B cell (primary cell): ENCODE measurements at regions not wholly inside any gene's neighbourhood (a gene's known extent, or its start where the extent isn't known, plus 50 kb on each side); places are given as distances from the start of the nearest gene placed in this dataset.

Experiments
- ATAC-seq: fragments of 200-7000 bp; cut with Tn5 transposase; one replicate; pipeline ENCODE4 v1.10.0; 2021; ENCODE audit warnings: low read depth, mild to moderate bottlenecking, moderate number of reproducible peaks, moderate library complexity
- CTCF ChIA-PET: fragments of 350-600 bp; sonication (Branson Sonifier 250); formaldehyde crosslinking; loops from one replicate; lab custom pipeline; 2021; ENCODE audit warnings: antibody characterized with exemption, inconsistent platforms; lab: Charles Lee
- POLR2A ChIA-PET: fragments of 350-600 bp; sonication (Branson Sonifier 250); formaldehyde crosslinking; loops from one replicate; lab custom pipeline; 2021; ENCODE audit warnings: antibody characterized with exemption; lab: Charles Lee
- DNase-seq: peaks from one replicate; pipeline ENCODE4 v3.0.0; 2013
- H2AFZ ChIP-seq: 2 replicates; pipeline ENCODE4 v1.6.1; 2012; ENCODE audit warnings: mild to moderate bottlenecking, low read depth, low read length; ENCODE audit not compliant: insufficient read depth, poor library complexity, severe bottlenecking
- H3K27ac ChIP-seq, 2 donors: 1 replicate in 1 of 2; 2 replicates in 1 of 2; pipeline ENCODE4 v1.5.1; 2012 to 2013; ENCODE audit warnings: low read length in 2 of 2, mild to moderate bottlenecking in 2 of 2, moderate library complexity in 1 of 2
- H3K27me3 ChIP-seq, 4 experiments: fragments of 200-600 bp in 1 of 4; sonication (generic) in 1 of 4; replicated peaks in 1 of 4; 1 replicate in 2 of 4; 2 replicates in 2 of 4; pipeline versions ENCODE4 v1.6.1 to v1.7.0; 2013 to 2016; ENCODE audit warnings: low read length in 3 of 4, mild to moderate bottlenecking in 2 of 4, mixed read lengths in 1 of 4, moderate library complexity in 1 of 4; ENCODE audit not compliant: insufficient read depth in 4 of 4, control insufficient read depth in 3 of 4; ENCODE audit errors: control extremely low read depth in 1 of 4
- H3K36me3 ChIP-seq, 2 experiments: replicated peaks in 1 of 2; 1 replicate in 1 of 2; 2 replicates in 1 of 2; pipeline versions ENCODE4 v1.6.1 to v1.7.1; 2013; ENCODE audit warnings: low read length in 1 of 2; ENCODE audit not compliant: insufficient read depth in 2 of 2, control insufficient read depth in 1 of 2; ENCODE audit errors: control extremely low read depth in 1 of 2, extremely low read depth in 1 of 2
- H3K4me1 ChIP-seq, 2 donors: fragments of 200-600 bp in 1 of 2; sonication (generic) in 1 of 2; 1 replicate in 1 of 2; 2 replicates in 1 of 2; pipeline versions ENCODE4 v1.5.1 to v1.6.1; 2013 to 2017; ENCODE audit warnings: low read length in 2 of 2; ENCODE audit not compliant: control insufficient read depth in 2 of 2, insufficient read depth in 2 of 2
- H3K4me2 ChIP-seq: replicated peaks from 2 replicates; pipeline ENCODE3; 2012; ENCODE audit warnings: mild to moderate bottlenecking, low read depth, low read length; ENCODE audit not compliant: poor library complexity, severe bottlenecking
- H3K4me3 ChIP-seq, 5 experiments: fragments of 200-600 bp in 1 of 5; sonication (generic) in 1 of 5; 1 replicate in 3 of 5; 2 replicates in 2 of 5; pipeline versions ENCODE4 v1.5.1 to v1.7.0; 2011 to 2016; ENCODE audit warnings: low read length in 4 of 5, mild to moderate bottlenecking in 4 of 5, low read depth in 2 of 5, control low read depth in 1 of 5, moderate library complexity in 1 of 5; ENCODE audit not compliant: insufficient read depth in 1 of 5; ENCODE audit errors: control extremely low read depth in 1 of 5, extremely low read depth in 1 of 5
- H3K79me2 ChIP-seq: fragments of 200-600 bp; sonication (generic); one replicate; pipeline ENCODE4 v1.6.0; 2016; ENCODE audit warnings: low read length; ENCODE audit not compliant: control insufficient read depth, insufficient read depth
- H3K9ac ChIP-seq: fragments of 200-600 bp; sonication (generic); 2 replicates; pipeline ENCODE4 v1.6.1; 2017; ENCODE audit warnings: mild to moderate bottlenecking, low read length, moderate library complexity
- H3K9me3 ChIP-seq, 3 donors: one replicate each; pipeline versions ENCODE4 v1.6.1 to v1.7.1; 2013; ENCODE audit warnings: low read length in 2 of 3; ENCODE audit not compliant: control insufficient read depth in 2 of 3, insufficient read depth in 1 of 3; ENCODE audit errors: control extremely low read depth in 1 of 3
- H4K20me1 ChIP-seq: 2 replicates; pipeline ENCODE4 v1.6.0; 2012; ENCODE audit warnings: mild to moderate bottlenecking, low read length; ENCODE audit not compliant: insufficient read depth, control insufficient read depth, poor library complexity, severe bottlenecking
- H3K27ac Mint-ChIP-seq: one replicate; pipeline ENCODE4 v1.8.0; 2021; ENCODE audit warnings: mixed read lengths
- H3K27me3 Mint-ChIP-seq: one replicate; pipeline ENCODE4 v1.8.0; 2021; ENCODE audit warnings: mixed read lengths
- H3K4me1 Mint-ChIP-seq: one replicate; pipeline ENCODE4 v1.8.0; 2021; ENCODE audit warnings: mixed read lengths
- H3K4me3 Mint-ChIP-seq: one replicate; pipeline ENCODE4 v1.8.0; 2021; ENCODE audit warnings: mixed read lengths
- H3K9me3 Mint-ChIP-seq: one replicate; pipeline ENCODE4 v1.8.0; 2022; ENCODE audit warnings: mixed read lengths; ENCODE audit not compliant: insufficient read depth
- EZH2 ChIP-seq: IDR thresholded peaks from 2 replicates; pipeline ENCODE4 v1.6.1; 2012; ENCODE audit warnings: borderline replicate concordance, low read depth, mild to moderate bottlenecking, moderate library complexity, low read length; ENCODE audit not compliant: insufficient read depth, poor library complexity, severe bottlenecking
- WGBS: methylation state at CpG from one replicate; pipeline ENCODE4 v1.1.5; 2013; ENCODE audit warnings: missing lambda C conversion rate; ENCODE audit not compliant: insufficient coverage; 5-methylcytosine and 5-hydroxymethylcytosine counted together
- intact Hi-C: fragments of 100-400 bp; cut with micrococcal nuclease; formaldehyde crosslinking; loops from one replicate; pipeline ENCODE4 v1.10.0; 2022
- TF ChIP-seq, protein P1 (sequence below): fragments of 200-600 bp; IDR thresholded peaks from one replicate; pipeline ENCODE4 v1.8.0; 2022; ENCODE audit warnings: antibody characterized with exemption, mild to moderate bottlenecking

DNA sequence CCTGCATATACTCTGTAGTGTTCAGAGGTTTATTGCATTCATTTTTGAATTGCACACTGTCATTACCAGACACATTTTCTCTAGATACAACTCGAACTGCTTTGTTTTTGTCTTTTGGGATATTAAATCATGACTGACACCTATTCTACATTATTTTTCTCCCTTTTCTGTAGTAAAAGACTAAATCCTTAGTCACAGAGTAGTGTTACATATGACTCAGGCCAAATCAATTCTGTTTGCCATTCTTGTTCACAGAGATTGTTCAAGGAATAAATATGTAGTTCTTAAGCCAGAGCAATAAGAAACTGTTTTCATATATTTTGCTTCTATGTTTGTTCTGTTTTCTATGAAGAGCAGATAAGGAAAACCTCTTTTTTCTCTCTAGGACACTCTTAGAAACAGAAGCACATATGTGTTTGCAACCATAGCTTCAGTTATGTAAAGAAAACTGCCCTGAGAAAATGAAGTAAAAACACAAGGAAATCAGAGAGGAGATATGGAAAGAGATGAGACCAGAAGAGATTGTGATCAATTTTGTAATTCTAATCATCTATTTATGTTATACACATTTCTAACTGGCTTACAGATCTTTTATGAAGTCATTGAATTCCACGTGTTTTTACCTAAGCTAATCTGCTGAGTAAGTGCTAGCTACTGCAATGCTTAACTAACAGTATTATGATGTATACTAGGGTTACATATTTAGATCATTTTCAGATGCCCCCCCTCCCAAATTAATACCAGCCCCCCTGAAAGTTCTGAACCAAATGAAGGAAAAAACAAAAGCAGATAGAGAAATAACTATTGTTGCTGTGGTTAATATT lies 1995.6 kb upstream of the CDH6 start:
- no peaks in the 10 kb centered on the region for H3K4me1 Mint-ChIP-seq
- WGBS, result no CpG with 5 or more reads among the region's 2 CpGs
- no peaks in the 10 kb centered on the region for H3K79me2 ChIP-seq
- no peak overlapping the region for H3K4me3 ChIP-seq
- intact Hi-C loops, result no loop called here
- no peaks in the 10 kb centered on the region for H3K36me3 ChIP-seq
- no peaks in the 10 kb centered on the region for H3K27me3 Mint-ChIP-seq
- no peak overlapping the region for H3K27ac Mint-ChIP-seq
- H3K9me3 Mint-ChIP-seq, result no peaks in the 10 kb centered on the region
- H3K4me3 Mint-ChIP-seq, result no peak overlapping the region
- DNase-seq (no peak), ATAC-seq (no peak)
- H3K9me3 ChIP-seq, result no peaks in the 10 kb centered on the region
- no peaks in the 10 kb centered on the region for H3K27me3 ChIP-seq
- TF ChIP-seq, protein P1, sequence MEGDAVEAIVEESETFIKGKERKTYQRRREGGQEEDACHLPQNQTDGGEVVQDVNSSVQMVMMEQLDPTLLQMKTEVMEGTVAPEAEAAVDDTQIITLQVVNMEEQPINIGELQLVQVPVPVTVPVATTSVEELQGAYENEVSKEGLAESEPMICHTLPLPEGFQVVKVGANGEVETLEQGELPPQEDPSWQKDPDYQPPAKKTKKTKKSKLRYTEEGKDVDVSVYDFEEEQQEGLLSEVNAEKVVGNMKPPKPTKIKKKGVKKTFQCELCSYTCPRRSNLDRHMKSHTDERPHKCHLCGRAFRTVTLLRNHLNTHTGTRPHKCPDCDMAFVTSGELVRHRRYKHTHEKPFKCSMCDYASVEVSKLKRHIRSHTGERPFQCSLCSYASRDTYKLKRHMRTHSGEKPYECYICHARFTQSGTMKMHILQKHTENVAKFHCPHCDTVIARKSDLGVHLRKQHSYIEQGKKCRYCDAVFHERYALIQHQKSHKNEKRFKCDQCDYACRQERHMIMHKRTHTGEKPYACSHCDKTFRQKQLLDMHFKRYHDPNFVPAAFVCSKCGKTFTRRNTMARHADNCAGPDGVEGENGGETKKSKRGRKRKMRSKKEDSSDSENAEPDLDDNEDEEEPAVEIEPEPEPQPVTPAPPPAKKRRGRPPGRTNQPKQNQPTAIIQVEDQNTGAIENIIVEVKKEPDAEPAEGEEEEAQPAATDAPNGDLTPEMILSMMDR, result no peak
- no peak for TF ChIP-seq EZH2
- H3K27ac ChIP-seq, result no peak overlapping the region
- H4K20me1 ChIP-seq, result no peaks in the 10 kb centered on the region
- H2AFZ ChIP-seq, result no peak overlapping the region
- CTCF ChIA-PET, result no interaction called here
- no peak overlapping the region for H3K4me2 ChIP-seq
- H3K9ac ChIP-seq, result no peak overlapping the region
- POLR2A ChIA-PET, result no interaction called here
- no peaks in the 10 kb centered on the region for H3K4me1 ChIP-seq

DNA sequence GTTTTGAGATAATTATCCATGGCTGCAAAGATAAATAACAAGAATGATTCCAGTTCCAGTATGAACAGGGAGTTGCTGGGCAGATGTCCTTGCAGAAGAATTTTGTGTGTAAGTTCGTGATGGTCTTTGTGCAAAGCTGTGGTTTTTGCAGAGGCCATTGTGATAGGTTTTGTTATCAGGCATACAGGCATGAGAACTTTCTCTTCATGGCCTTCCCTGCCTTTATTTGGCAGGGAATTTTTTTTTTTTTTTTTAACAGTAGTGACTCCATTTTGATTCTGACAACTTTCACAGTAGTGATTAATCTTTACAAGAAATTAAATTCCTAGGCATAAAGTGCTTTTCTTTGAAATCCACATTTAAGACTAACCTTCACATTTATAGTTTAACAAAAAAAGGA lies 1999.5 kb upstream of the CDH6 start:
- CTCF ChIA-PET, result no interaction called here
- no peaks in the 10 kb centered on the region for H3K27me3 Mint-ChIP-seq

More for the DNA sequence above, 1999.5 kb upstream of the CDH6 start:
- Histone ChIP-seq H3K4me2 (no peak overlapping the region), H3K27ac (no peak overlapping the region), H3K27me3 (no peaks in the 10 kb centered on the region), H4K20me1 (no peaks in the 10 kb centered on the region), H3K4me3 (no peak overlapping the region), H3K79me2 (no peaks in the 10 kb centered on the region), H3K36me3 (no peaks in the 10 kb centered on the region), H3K9ac (no peak overlapping the region), H3K9me3 (no peaks in the 10 kb centered on the region), H3K4me1 (no peaks in the 10 kb centered on the region), H2AFZ (no peak overlapping the region)
- Mint-ChIP-seq H3K27ac (no peak overlapping the region), H3K4me3 (no peak overlapping the region), H3K4me1 (no peaks in the 10 kb centered on the region), H3K9me3 (no peaks in the 10 kb centered on the region)
- 60% methylated on average over 1 of the region's 1 CpG for WGBS
- ATAC-seq, result no peak
- TF ChIP-seq EZH2, result no peak
- TF ChIP-seq, protein P1, result no peak
- intact Hi-C loops, result no loop called here
- DNase-seq, result no peak
- POLR2A ChIA-PET, result no interaction called here
